Stimulated activated naive CD8-positive, alpha-beta T cell treated with anti-CD3 and anti-CD28 coated beads, Interleukin-15, Interleukin-2, amounts not matched to agents 100 ng/mL and 50 ng/mL, for 24 hours (primary cell): ENCODE measurements at regions not wholly inside any gene's neighbourhood (a gene's known extent, or its start where the extent isn't known, plus 50 kb on each side); places are given as distances from the start of the nearest gene placed in this dataset.

Experiments used
- H3K27ac Mint-ChIP-seq: one replicate; pipeline ENCODE4 v1.8.0; 2021; ENCODE audit warnings: mild to moderate bottlenecking, mixed read lengths
- H3K27me3 Mint-ChIP-seq: one replicate; pipeline ENCODE4 v1.8.0; 2021; ENCODE audit warnings: mixed read lengths
- H3K36me3 Mint-ChIP-seq: one replicate; pipeline ENCODE4 v1.8.0; 2021; ENCODE audit warnings: low read depth, mixed read lengths
- H3K4me1 Mint-ChIP-seq: one replicate; pipeline ENCODE4 v1.8.0; 2021; ENCODE audit warnings: low read depth, mixed read lengths
- H3K4me3 Mint-ChIP-seq: one replicate; pipeline ENCODE4 v1.8.0; 2021; ENCODE audit warnings: mild to moderate bottlenecking, mixed read lengths
- H3K9me3 Mint-ChIP-seq: one replicate; pipeline ENCODE4 v1.8.0; 2021; ENCODE audit warnings: mixed read lengths

GRCh38 chr20:11403711-11404110 is 514.0 kb upstream of the BTBD3 start:
- no peaks in the 10 kb centered on the region for H3K4me1 Mint-ChIP-seq
- H3K4me3 Mint-ChIP-seq, result no peak overlapping the region
- no peak overlapping the region for H3K27ac Mint-ChIP-seq
- H3K36me3 Mint-ChIP-seq, result no peaks in the 10 kb centered on the region
- peaks cover 6% of the 10 kb centered on the region for H3K9me3 Mint-ChIP-seq
- no peaks in the 10 kb centered on the region for H3K27me3 Mint-ChIP-seq

DNA sequence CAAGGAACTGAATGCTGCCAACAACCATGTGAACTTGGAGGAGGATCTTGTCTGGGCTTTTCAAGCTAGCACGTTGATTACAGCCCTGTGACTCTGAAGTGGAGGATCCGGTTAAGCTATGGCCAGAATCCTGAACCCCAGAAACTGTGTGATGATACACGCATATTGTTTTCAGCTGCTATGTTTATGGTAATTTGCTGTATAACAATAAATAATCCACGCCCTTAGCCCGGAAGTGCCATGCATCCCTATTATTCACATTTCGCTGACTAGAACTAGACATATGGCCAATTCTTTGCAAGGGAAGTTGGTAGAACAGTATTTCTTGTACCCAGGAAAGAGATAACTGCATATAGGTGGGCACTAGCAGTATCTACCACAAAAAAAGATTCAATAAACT is 510.8 kb upstream of the BTBD3 start:
- Mint-ChIP-seq H3K36me3 (no peaks in the 10 kb centered on the region), H3K4me1 (no peaks in the 10 kb centered on the region), H3K27me3 (no peaks in the 10 kb centered on the region), H3K4me3 (no peak overlapping the region), H3K9me3 (peaks cover 6% of the 10 kb centered on the region), H3K27ac (no peak overlapping the region)

GRCh38 chr20:11409561-11409960 is 508.1 kb upstream of the BTBD3 start:
- Mint-ChIP-seq H3K4me1 (no peaks in the 10 kb centered on the region), H3K27ac (no peak overlapping the region), H3K36me3 (no peaks in the 10 kb centered on the region), H3K27me3 (no peaks in the 10 kb centered on the region), H3K9me3 (peaks cover 11% of the 10 kb centered on the region), H3K4me3 (no peak overlapping the region)

DNA sequence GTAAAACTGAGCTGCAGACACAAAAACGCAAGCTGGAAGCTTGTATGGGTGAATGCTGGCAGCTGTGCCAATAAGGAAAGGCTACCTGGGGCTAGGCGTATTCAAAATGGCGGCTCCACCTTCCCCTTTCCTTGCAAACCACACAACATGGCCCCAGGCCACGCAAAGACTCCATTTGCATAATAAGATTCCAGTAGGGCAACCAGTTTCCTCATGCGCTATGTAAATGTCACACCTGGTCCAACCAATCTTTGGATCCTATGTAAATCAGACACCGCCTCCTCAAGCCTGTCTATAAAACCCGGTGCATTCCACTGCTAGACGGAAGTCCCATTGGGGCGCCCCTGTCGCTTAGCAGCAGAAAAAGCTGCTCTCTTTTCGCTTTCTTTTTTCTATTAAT is 505.9 kb upstream of the BTBD3 start:
- no peaks in the 10 kb centered on the region for H3K27me3 Mint-ChIP-seq
- no peak overlapping the region for H3K4me3 Mint-ChIP-seq
- H3K27ac Mint-ChIP-seq, result no peak overlapping the region
- H3K9me3 Mint-ChIP-seq, result peaks cover 11% of the 10 kb centered on the region
- no peaks in the 10 kb centered on the region for H3K4me1 Mint-ChIP-seq
- no peaks in the 10 kb centered on the region for H3K36me3 Mint-ChIP-seq

- no peak overlapping the region for H3K4me3 Mint-ChIP-seq
- H3K36me3 Mint-ChIP-seq, result no peaks in the 10 kb centered on the region
- H3K4me1 Mint-ChIP-seq, result no peaks in the 10 kb centered on the region
- no peaks in the 10 kb centered on the region for H3K27me3 Mint-ChIP-seq
- peaks cover 12% of the 10 kb centered on the region for H3K9me3 Mint-ChIP-seq
- H3K27ac Mint-ChIP-seq, result no peak overlapping the region
These were observed 490.7 kb upstream of the BTBD3 start for GRCh38 chr20:11426948-11427347.

GRCh38 chr20:11429168-11429567 is 488.5 kb upstream of the BTBD3 start:
- no peak overlapping the region for H3K27ac Mint-ChIP-seq

GRCh38 chr20:11429889-11430519 is 487.7 kb upstream of the BTBD3 start:
- no peaks in the 10 kb centered on the region for H3K36me3 Mint-ChIP-seq
- H3K4me3 Mint-ChIP-seq, result no peak overlapping the region
- H3K27me3 Mint-ChIP-seq, result no peaks in the 10 kb centered on the region
- peaks cover 20% of the 10 kb centered on the region for H3K9me3 Mint-ChIP-seq
- no peak overlapping the region for H3K27ac Mint-ChIP-seq
- H3K4me1 Mint-ChIP-seq, result no peaks in the 10 kb centered on the region

More at GRCh38 chr20:11429168-11429567, 488.5 kb upstream of the BTBD3 start:
- H3K9me3 Mint-ChIP-seq, result peaks cover 12% of the 10 kb centered on the region
- H3K4me1 Mint-ChIP-seq, result no peaks in the 10 kb centered on the region
- no peaks in the 10 kb centered on the region for H3K27me3 Mint-ChIP-seq
- H3K36me3 Mint-ChIP-seq, result no peaks in the 10 kb centered on the region
- H3K4me3 Mint-ChIP-seq, result no peak overlapping the region

DNA sequence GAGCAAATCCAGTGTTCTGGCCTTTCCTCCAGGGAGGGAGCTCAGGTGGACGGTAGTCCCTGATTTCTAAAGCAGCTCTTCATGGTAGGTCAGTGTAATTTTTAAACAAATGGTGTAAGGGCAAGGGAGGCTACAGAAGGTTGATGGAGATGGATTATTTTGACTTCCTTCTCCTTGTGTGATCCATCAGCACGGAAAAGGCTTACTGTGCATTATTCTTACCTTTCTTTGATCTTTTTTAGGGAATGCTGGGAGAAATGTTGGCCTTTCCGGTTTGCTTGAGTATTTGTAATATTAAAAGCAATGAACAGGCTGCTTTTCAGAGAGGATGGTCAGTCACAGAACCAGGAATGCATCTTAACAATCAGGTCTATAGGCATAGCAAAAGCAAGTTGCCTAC is 487.0 kb upstream of the BTBD3 start:
- no peak overlapping the region for H3K27ac Mint-ChIP-seq

GRCh38 chr20:11431621-11432020 is 486.1 kb upstream of the BTBD3 start:
- Mint-ChIP-seq H3K27me3 (no peaks in the 10 kb centered on the region), H3K4me3 (no peak overlapping the region), H3K27ac (no peak overlapping the region), H3K4me1 (no peaks in the 10 kb centered on the region), H3K9me3 (peaks cover 24% of the 10 kb centered on the region), H3K36me3 (no peaks in the 10 kb centered on the region)

More for the DNA sequence above, 487.0 kb upstream of the BTBD3 start:
- H3K9me3 Mint-ChIP-seq, result peaks cover 21% of the 10 kb centered on the region
- no peaks in the 10 kb centered on the region for H3K36me3 Mint-ChIP-seq
- no peak overlapping the region for H3K4me3 Mint-ChIP-seq
- H3K4me1 Mint-ChIP-seq, result no peaks in the 10 kb centered on the region
- no peaks in the 10 kb centered on the region for H3K27me3 Mint-ChIP-seq

DNA sequence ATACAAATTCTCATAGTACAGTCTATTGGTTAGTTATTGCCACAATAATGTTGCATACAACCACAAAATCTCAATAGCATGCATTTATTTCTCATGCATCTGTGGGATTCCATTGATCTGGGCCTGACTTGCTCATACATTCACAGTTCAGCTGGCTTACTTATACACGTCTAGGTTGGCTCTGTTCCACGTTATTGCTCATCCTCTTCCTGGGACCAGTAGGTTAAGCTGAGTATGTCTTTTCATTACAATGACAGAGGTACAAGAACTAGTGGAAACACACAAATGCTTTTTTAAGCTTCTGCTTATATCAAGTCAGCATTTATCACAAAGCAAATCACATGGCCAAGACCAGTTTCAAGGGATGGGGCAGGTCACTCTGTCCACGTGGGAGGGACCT is 485.3 kb upstream of the BTBD3 start:
- no peak overlapping the region for H3K4me3 Mint-ChIP-seq
- no peaks in the 10 kb centered on the region for H3K36me3 Mint-ChIP-seq
- H3K27ac Mint-ChIP-seq, result no peak overlapping the region
- no peaks in the 10 kb centered on the region for H3K27me3 Mint-ChIP-seq
- H3K4me1 Mint-ChIP-seq, result no peaks in the 10 kb centered on the region
- H3K9me3 Mint-ChIP-seq, result peaks cover 31% of the 10 kb centered on the region

- H3K27me3 Mint-ChIP-seq, result no peaks in the 10 kb centered on the region
- no peak overlapping the region for H3K27ac Mint-ChIP-seq
- peaks cover 25% of the 10 kb centered on the region for H3K9me3 Mint-ChIP-seq
- no peaks in the 10 kb centered on the region for H3K36me3 Mint-ChIP-seq
- H3K4me3 Mint-ChIP-seq, result no peak overlapping the region
- no peaks in the 10 kb centered on the region for H3K4me1 Mint-ChIP-seq
These were observed 481.4 kb upstream of the BTBD3 start for GRCh38 chr20:11436113-11436905.

DNA sequence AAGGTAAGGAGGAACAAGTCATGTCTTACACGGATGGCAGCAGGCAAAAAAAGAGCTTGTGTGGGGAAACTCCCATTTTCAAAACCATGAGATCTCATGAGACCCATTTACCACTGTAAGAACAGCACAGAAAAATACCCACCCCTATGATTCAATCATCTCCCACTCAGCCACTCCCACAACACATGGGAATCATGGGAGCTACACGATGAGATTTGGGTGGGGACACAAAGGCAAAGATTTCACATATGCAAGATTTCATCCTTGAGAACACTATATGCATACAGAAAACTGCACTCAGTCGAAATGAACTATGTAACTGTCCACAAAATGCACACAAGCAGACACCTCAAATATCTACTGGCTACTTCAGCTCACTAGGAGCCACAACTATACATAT is 480.6 kb upstream of the BTBD3 start:
- Mint-ChIP-seq H3K27me3 (no peaks in the 10 kb centered on the region), H3K36me3 (no peaks in the 10 kb centered on the region), H3K4me1 (no peaks in the 10 kb centered on the region), H3K4me3 (no peak overlapping the region), H3K9me3 (peaks cover 25% of the 10 kb centered on the region), H3K27ac (no peak overlapping the region)

- Mint-ChIP-seq H3K27me3 (no peaks in the 10 kb centered on the region), H3K4me1 (no peaks in the 10 kb centered on the region), H3K4me3 (no peak overlapping the region), H3K36me3 (no peaks in the 10 kb centered on the region), H3K9me3 (peaks cover 22% of the 10 kb centered on the region), H3K27ac (no peak overlapping the region)
These were observed 479.9 kb upstream of the BTBD3 start for GRCh38 chr20:11437611-11438380.

- no peaks in the 10 kb centered on the region for H3K27me3 Mint-ChIP-seq
- no peak overlapping the region for H3K4me3 Mint-ChIP-seq
- peaks cover 22% of the 10 kb centered on the region for H3K9me3 Mint-ChIP-seq
- H3K4me1 Mint-ChIP-seq, result no peaks in the 10 kb centered on the region
- H3K36me3 Mint-ChIP-seq, result no peaks in the 10 kb centered on the region
- no peak overlapping the region for H3K27ac Mint-ChIP-seq
These were observed 479.3 kb upstream of the BTBD3 start for GRCh38 chr20:11438412-11438811.

DNA sequence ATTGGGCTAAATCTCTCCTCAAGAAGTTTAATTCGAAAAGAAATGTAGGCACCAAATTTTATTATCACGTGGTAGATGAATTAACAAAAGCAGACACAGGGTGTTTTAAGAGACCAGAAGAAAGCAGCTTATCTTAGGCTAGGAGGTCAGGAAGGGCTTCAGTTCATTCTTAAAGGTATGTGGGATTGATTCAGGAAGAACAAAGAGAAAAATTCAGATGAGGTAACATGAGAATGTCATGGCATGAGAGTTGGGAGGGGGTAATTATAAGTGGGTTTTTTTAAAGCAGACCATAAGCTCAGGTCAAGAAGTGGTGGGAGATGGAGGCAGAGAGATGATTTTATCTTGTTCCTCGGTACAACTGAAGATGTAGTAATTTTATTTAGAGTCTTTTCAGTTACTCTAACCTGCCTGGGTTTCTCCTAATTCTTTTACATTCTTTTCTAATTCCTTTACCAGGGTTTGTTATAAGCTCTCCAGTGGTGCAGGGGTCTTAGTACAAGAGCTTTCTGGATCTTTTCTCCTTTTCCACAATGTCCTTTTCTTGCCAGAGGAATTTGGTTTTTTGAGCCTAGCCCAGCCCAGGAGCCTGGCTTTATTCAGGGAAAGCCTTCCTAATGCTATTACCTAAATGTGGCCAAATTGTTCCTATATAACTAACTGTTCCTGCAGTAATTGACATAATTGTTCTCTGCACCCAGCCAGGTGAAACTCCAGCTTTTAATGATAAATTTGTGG is 474.1 kb upstream of the BTBD3 start:
- no peaks in the 10 kb centered on the region for H3K27me3 Mint-ChIP-seq
- H3K4me3 Mint-ChIP-seq, result no peak overlapping the region
- H3K9me3 Mint-ChIP-seq, result no peaks in the 10 kb centered on the region
- no peaks in the 10 kb centered on the region for H3K36me3 Mint-ChIP-seq
- H3K4me1 Mint-ChIP-seq, result no peaks in the 10 kb centered on the region
- no peak overlapping the region for H3K27ac Mint-ChIP-seq
